Activated CD8-positive, alpha-beta memory T cell treated with anti-CD3 and anti-CD28 coated beads, Interleukin-2, amount 10 ng/mL, durations not matched to agents 7 days and 5 days (primary cell): ENCODE measurements at regions not wholly inside any gene's neighbourhood (a gene's known extent, or its start where the extent isn't known, plus 50 kb on each side); places are given as distances from the start of the nearest gene placed in this dataset.

Experiments
- ATAC-seq: fragments of 150-1000 bp; cut with Tn5 transposase; one replicate; pipeline ENCODE4 v1.10.0; 2021; ENCODE audit warnings: moderate library complexity
- CTCF ChIA-PET: fragments of 350-600 bp; sonication (Branson Sonifier 250); formaldehyde crosslinking; loops from one replicate; lab custom pipeline; 2021; ENCODE audit warnings: antibody characterized with exemption; lab: Charles Lee
- DNase-seq: peaks from one replicate; pipeline ENCODE4 v3.0.0-alpha.2; 2020
- H3K27ac Mint-ChIP-seq: one replicate; pipeline ENCODE4 v1.8.0; 2021; ENCODE audit warnings: mild to moderate bottlenecking, mixed read lengths
- H3K27me3 Mint-ChIP-seq: one replicate; pipeline ENCODE4 v1.8.0; 2021; ENCODE audit warnings: mixed read lengths
- H3K36me3 Mint-ChIP-seq: one replicate; pipeline ENCODE4 v1.8.0; 2021; ENCODE audit warnings: mild to moderate bottlenecking, mixed read lengths
- H3K4me1 Mint-ChIP-seq: one replicate; pipeline ENCODE4 v1.8.0; 2021; ENCODE audit warnings: mixed read lengths
- H3K4me3 Mint-ChIP-seq: one replicate; pipeline ENCODE4 v1.8.0; 2021; ENCODE audit warnings: mild to moderate bottlenecking, moderate library complexity, mixed read lengths
- H3K9me3 Mint-ChIP-seq: one replicate; pipeline ENCODE4 v1.8.0; 2022; ENCODE audit warnings: low read depth, mixed read lengths

DNA sequence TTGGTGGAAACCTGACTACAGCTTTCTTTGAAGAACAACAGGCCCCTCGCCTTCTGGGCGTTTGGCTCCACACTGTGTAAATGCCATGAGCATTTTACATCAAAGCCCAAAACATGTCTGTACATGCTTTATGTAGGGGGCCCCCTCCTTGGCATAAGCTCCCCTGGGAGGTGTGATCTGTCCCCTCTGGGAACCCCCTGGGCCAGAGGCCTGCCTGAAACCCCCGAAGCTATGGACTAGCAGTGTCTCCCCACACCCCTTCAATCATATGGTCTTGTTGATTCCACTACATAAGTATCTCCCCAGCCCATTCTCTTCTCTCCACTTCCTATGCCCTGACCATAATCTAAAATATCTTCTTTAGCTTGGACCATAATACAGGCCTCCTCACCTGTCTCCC is 241.5 kb downstream of the C1orf94 start:
- Mint-ChIP-seq H3K27me3 (peaks cover 4% of the 10 kb centered on the region), H3K27ac (no peak overlapping the region), H3K9me3 (no peaks in the 10 kb centered on the region), H3K4me1 (no peaks in the 10 kb centered on the region), H3K4me3 (no peak overlapping the region), H3K36me3 (no peaks in the 10 kb centered on the region)
- DNase-seq: no peak
- CTCF ChIA-PET: no interaction called here
- no peak for ATAC-seq

GRCh38 chr1:34419663-34420136 is 243.0 kb downstream of the C1orf94 start:
- Mint-ChIP-seq H3K4me3 (no peak overlapping the region), H3K4me1 (no peaks in the 10 kb centered on the region)

GRCh38 chr1:34425046-34425445 is 248.3 kb downstream of the C1orf94 start:
- no peaks in the 10 kb centered on the region for H3K4me1 Mint-ChIP-seq
- no peak overlapping the region for H3K4me3 Mint-ChIP-seq
- no peaks in the 10 kb centered on the region for H3K36me3 Mint-ChIP-seq
- H3K27ac Mint-ChIP-seq: no peak overlapping the region
- CTCF ChIA-PET: no interaction called here
- H3K9me3 Mint-ChIP-seq: no peaks in the 10 kb centered on the region
- no peak for DNase-seq
- no peaks in the 10 kb centered on the region for H3K27me3 Mint-ChIP-seq
- ATAC-seq: no peak

More at GRCh38 chr1:34419663-34420136, 243.0 kb downstream of the C1orf94 start:
- H3K27ac Mint-ChIP-seq: no peak overlapping the region
- H3K9me3 Mint-ChIP-seq: no peaks in the 10 kb centered on the region
- H3K27me3 Mint-ChIP-seq: peaks cover 4% of the 10 kb centered on the region
- CTCF ChIA-PET: interaction anchor here (1.1 kb wide), 1 partner anchor 180 kb away, joined by 3 read pairs; no protein-coding TSS in a partner anchor
- ATAC-seq: no peak
- no peaks in the 10 kb centered on the region for H3K36me3 Mint-ChIP-seq
- no peak for DNase-seq

GRCh38 chr1:34425785-34426184 is 249.1 kb downstream of the C1orf94 start:
- ATAC-seq (no peak), DNase-seq (no peak)
- CTCF ChIA-PET: no interaction called here
- H3K9me3 Mint-ChIP-seq: no peaks in the 10 kb centered on the region
- H3K4me3 Mint-ChIP-seq: no peak overlapping the region
- no peaks in the 10 kb centered on the region for H3K27me3 Mint-ChIP-seq
- no peaks in the 10 kb centered on the region for H3K4me1 Mint-ChIP-seq
- no peaks in the 10 kb centered on the region for H3K36me3 Mint-ChIP-seq
- H3K27ac Mint-ChIP-seq: no peak overlapping the region

GRCh38 chr1:34426325-34426896 is 249.7 kb downstream of the C1orf94 start:
- Mint-ChIP-seq H3K9me3 (no peaks in the 10 kb centered on the region), H3K36me3 (no peaks in the 10 kb centered on the region), H3K27ac (no peak overlapping the region), H3K4me1 (no peaks in the 10 kb centered on the region), H3K4me3 (no peak overlapping the region), H3K27me3 (no peaks in the 10 kb centered on the region)
- ATAC-seq: no peak
- CTCF ChIA-PET: no interaction called here
- no peak for DNase-seq

- no peak overlapping the region for H3K4me3 Mint-ChIP-seq
- H3K27me3 Mint-ChIP-seq: no peaks in the 10 kb centered on the region
- H3K27ac Mint-ChIP-seq: no peak overlapping the region
- DNase-seq (no peak), ATAC-seq (no peak)
- H3K9me3 Mint-ChIP-seq: no peaks in the 10 kb centered on the region
- H3K4me1 Mint-ChIP-seq: no peaks in the 10 kb centered on the region
- CTCF ChIA-PET: no interaction called here
- H3K36me3 Mint-ChIP-seq: no peaks in the 10 kb centered on the region
Measured at GRCh38 chr1:34427170-34427569, 250.5 kb downstream of the C1orf94 start.

DNA sequence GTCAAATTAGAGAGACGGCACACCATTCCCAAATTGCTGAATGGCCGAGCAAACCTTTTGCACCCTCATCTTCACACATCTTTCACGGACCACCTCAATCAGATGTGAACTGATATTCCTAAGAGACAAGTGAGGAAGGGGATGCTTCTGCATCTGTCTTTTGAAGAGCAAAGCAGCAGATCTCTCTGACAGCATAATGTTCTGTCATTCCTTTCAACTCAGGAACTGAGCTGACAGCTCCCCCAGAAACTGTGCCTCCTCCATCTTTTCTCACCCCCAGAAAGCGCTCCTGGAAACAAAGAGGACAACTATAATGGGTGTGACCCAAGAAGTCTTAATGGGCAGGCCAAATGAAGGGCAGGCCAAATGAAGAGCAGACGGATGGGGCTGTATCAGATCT is 256.4 kb downstream of the C1orf94 start:
- H3K36me3 Mint-ChIP-seq: no peaks in the 10 kb centered on the region
- no peaks in the 10 kb centered on the region for H3K27me3 Mint-ChIP-seq
- H3K4me3 Mint-ChIP-seq: no peak overlapping the region
- no peak for DNase-seq
- ATAC-seq: no peak
- CTCF ChIA-PET: no interaction called here
- no peaks in the 10 kb centered on the region for H3K4me1 Mint-ChIP-seq
- H3K9me3 Mint-ChIP-seq: no peaks in the 10 kb centered on the region
- H3K27ac Mint-ChIP-seq: no peak overlapping the region

DNA sequence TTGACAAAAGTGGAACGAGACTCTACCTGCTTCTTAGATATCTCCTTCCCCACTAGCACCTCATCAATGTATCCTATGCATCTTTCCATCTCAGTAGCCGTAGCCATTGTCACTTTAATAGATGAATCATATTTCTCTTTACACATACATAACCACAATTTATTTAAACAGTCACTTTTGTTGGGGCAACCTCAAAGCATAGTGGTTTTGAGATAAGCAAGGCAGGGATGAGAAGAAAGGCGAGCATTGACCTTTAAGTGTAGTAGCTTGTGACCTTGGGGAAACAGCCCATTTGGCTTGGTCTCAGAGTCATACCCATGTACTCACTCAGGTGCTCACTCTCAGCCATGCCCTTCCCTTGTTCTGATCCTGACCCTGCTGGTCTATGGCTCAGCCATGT is 260.1 kb downstream of the C1orf94 start:
- Mint-ChIP-seq H3K4me1 (no peaks in the 10 kb centered on the region), H3K4me3 (no peak overlapping the region), H3K36me3 (no peaks in the 10 kb centered on the region), H3K27ac (no peak overlapping the region), H3K9me3 (no peaks in the 10 kb centered on the region), H3K27me3 (peaks cover 5% of the 10 kb centered on the region)
- ATAC-seq: no peak
- no peak for DNase-seq
- CTCF ChIA-PET: no interaction called here

GRCh38 chr1:34441259-34442069 is 264.8 kb downstream of the C1orf94 start:
- H3K36me3 Mint-ChIP-seq: no peaks in the 10 kb centered on the region
- peaks cover 5% of the 10 kb centered on the region for H3K27me3 Mint-ChIP-seq
- H3K9me3 Mint-ChIP-seq: no peaks in the 10 kb centered on the region
- H3K27ac Mint-ChIP-seq: no peak overlapping the region
- ATAC-seq (no peak), DNase-seq (no peak)
- no peak overlapping the region for H3K4me3 Mint-ChIP-seq
- H3K4me1 Mint-ChIP-seq: no peaks in the 10 kb centered on the region
- CTCF ChIA-PET: no interaction called here

DNA sequence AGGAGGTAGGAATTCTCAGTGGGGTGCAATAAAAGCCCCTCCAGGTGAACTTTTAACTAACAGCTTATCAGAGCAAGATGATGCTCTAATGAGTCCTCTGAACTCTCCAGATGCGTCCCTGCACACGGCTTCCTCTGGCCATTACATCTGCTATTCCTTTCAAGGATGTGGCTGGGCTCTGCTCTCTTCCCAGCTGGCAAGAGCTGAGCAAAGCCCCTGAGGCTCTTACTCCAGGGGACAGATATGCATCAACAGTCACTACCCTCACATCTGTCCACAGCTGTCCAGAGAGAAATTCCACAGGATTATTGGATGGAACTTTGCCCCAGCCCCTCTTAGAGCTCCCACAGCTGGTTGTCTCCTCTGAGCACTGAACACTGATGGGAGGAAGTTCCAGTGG is 267.8 kb downstream of the C1orf94 start:
- Mint-ChIP-seq H3K36me3 (no peaks in the 10 kb centered on the region), H3K9me3 (no peaks in the 10 kb centered on the region), H3K27me3 (no peaks in the 10 kb centered on the region), H3K4me3 (no peak overlapping the region), H3K27ac (no peak overlapping the region), H3K4me1 (no peaks in the 10 kb centered on the region)
- no peak for ATAC-seq
- DNase-seq: no peak
- CTCF ChIA-PET: no interaction called here

- no peak for ATAC-seq
- Mint-ChIP-seq H3K27me3 (no peaks in the 10 kb centered on the region), H3K9me3 (no peaks in the 10 kb centered on the region), H3K4me3 (no peak overlapping the region), H3K27ac (no peak overlapping the region), H3K4me1 (no peaks in the 10 kb centered on the region), H3K36me3 (no peaks in the 10 kb centered on the region)
- no peak for DNase-seq
- CTCF ChIA-PET: no interaction called here
Measured at GRCh38 chr1:34450325-34450724, 273.6 kb downstream of the C1orf94 start.

GRCh38 chr1:34452451-34452850 is 275.7 kb downstream of the C1orf94 start:
- no peaks in the 10 kb centered on the region for H3K4me1 Mint-ChIP-seq
- no peak overlapping the region for H3K4me3 Mint-ChIP-seq
- H3K9me3 Mint-ChIP-seq: no peaks in the 10 kb centered on the region
- CTCF ChIA-PET: no interaction called here
- no peak for ATAC-seq
- no peaks in the 10 kb centered on the region for H3K27me3 Mint-ChIP-seq
- no peak overlapping the region for H3K27ac Mint-ChIP-seq
- no peaks in the 10 kb centered on the region for H3K36me3 Mint-ChIP-seq
- DNase-seq: no peak

- CTCF ChIA-PET: no interaction called here
Measured at GRCh38 chr1:34455121-34455520, 278.4 kb downstream of the C1orf94 start.

GRCh38 chr1:34460193-34460592 is 283.5 kb downstream of the C1orf94 start:
- no peak overlapping the region for H3K27ac Mint-ChIP-seq
- H3K4me1 Mint-ChIP-seq: no peaks in the 10 kb centered on the region
- H3K36me3 Mint-ChIP-seq: no peaks in the 10 kb centered on the region
- no peak for ATAC-seq
- no peaks in the 10 kb centered on the region for H3K27me3 Mint-ChIP-seq
- peak; percentile 58 for DNase-seq
- H3K4me3 Mint-ChIP-seq: no peak overlapping the region
- CTCF ChIA-PET: interaction anchor here (0.9 to 3.2 kb wide), 8 partner anchors 10 to 283 kb away, joined by 3 to 20 read pairs (median 4); no protein-coding TSS in a partner anchor
- no peaks in the 10 kb centered on the region for H3K9me3 Mint-ChIP-seq

More at GRCh38 chr1:34455121-34455520, 278.4 kb downstream of the C1orf94 start:
- no peak for DNase-seq
- Mint-ChIP-seq H3K36me3 (no peaks in the 10 kb centered on the region), H3K9me3 (no peaks in the 10 kb centered on the region), H3K27ac (no peak overlapping the region), H3K27me3 (no peaks in the 10 kb centered on the region), H3K4me1 (no peaks in the 10 kb centered on the region), H3K4me3 (no peak overlapping the region)
- no peak for ATAC-seq
